Astrocyte (in vitro differentiated cells and primary cell): ENCODE measurements at regions not wholly inside any gene's neighbourhood (a gene's known extent, or its start where the extent isn't known, plus 50 kb on each side); places are given as distances from the start of the nearest gene placed in this dataset.

Experiments
- EZH2 ChIP-seq: IDR thresholded peaks from 2 replicates; pipeline ENCODE4 v1.6.1; 2012; ENCODE audit warnings: mild to moderate bottlenecking, low read length, inconsistent platforms; ENCODE audit not compliant: insufficient read depth
- TF ChIP-seq, protein P1 (sequence below): IDR thresholded peaks from 2 replicates; pipeline ENCODE4 v1.5.1; 2011; ENCODE audit warnings: low read depth, mild to moderate bottlenecking, inconsistent platforms, low read length, moderate library complexity; ENCODE audit not compliant: insufficient read depth

DNA sequence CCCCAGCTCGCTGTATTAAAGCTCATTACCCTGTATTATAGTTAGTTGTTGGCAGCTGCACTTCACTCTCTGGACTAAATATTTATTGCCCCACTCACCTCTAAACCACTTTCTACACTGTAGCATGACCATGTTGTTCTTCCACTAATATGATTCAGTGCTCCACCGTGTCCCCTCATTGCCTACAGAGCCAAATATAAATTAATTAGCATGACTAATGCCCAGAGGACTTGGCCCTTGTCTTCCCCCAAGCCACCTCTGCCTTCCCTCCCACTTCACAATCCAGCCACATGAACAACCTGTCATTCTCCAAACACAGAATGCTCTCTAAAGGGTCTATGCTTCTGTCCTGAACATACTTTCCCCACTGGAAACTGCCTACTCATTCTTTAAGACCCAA is 276.5 kb downstream of the PLPP3 start:
- TF ChIP-seq, protein P1, sequence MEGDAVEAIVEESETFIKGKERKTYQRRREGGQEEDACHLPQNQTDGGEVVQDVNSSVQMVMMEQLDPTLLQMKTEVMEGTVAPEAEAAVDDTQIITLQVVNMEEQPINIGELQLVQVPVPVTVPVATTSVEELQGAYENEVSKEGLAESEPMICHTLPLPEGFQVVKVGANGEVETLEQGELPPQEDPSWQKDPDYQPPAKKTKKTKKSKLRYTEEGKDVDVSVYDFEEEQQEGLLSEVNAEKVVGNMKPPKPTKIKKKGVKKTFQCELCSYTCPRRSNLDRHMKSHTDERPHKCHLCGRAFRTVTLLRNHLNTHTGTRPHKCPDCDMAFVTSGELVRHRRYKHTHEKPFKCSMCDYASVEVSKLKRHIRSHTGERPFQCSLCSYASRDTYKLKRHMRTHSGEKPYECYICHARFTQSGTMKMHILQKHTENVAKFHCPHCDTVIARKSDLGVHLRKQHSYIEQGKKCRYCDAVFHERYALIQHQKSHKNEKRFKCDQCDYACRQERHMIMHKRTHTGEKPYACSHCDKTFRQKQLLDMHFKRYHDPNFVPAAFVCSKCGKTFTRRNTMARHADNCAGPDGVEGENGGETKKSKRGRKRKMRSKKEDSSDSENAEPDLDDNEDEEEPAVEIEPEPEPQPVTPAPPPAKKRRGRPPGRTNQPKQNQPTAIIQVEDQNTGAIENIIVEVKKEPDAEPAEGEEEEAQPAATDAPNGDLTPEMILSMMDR = no peak
- TF ChIP-seq EZH2 = no peak
